SIG-M5 treated with dmso at 0.1 percent for 504 hours (cell line): ENCODE measurements at regions not wholly inside any gene's neighbourhood (a gene's known extent, or its start where the extent isn't known, plus 50 kb on each side); places are given as distances from the start of the nearest gene placed in this dataset.

Source experiments
- DNase-seq: peaks from one replicate; lab custom pipeline; 2025; ENCODE audit not compliant: unreplicated experiment; lab: John Stamatoyannopoulos, UW

DNA sequence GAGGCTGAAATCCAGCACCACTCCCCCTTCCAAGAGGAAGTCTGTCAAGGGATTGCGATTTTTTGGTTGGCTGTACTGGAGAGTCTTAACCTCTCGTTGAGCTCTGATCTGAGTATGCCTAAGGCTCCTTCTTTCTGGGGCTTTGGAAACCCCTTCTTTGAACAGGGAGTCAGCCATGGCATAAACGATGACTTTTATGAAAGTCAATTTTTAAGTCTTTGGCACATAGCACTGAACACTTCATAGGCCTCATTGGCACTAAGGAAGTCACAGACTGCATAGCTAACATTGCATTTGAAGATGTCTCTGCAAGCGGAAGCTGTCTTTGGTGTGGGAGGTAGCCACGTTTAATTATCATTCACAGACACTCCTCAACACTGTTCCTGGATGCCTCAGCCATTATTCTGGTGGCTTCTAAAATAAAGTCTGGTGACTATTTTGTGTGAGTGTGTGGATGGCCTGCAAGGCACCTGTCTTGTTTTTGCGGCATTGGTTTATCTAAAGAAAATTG, 148.2 kb upstream of the NCK2 start:
- no peak for DNase-seq

DNA sequence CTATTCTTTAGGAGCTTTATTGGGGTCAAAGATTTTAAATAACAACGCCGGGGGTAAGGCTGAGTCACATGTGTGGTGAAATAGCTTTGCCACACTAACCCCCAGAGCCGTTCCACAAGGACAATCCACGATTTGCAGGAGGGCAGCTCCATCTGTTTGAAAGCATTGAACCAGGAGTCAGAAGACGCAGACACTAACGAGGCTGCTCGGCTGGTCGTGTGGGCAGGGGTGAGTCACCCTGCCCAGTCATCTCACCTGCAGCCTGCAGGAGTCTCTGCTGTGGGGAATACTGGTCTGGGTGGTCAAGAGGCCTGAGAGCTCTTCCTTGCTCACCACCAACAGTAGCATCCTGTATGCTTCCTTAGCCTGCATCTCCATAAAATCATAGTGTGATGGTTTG, 149.2 kb upstream of the NCK2 start:
- DNase-seq, result no peak

DNA sequence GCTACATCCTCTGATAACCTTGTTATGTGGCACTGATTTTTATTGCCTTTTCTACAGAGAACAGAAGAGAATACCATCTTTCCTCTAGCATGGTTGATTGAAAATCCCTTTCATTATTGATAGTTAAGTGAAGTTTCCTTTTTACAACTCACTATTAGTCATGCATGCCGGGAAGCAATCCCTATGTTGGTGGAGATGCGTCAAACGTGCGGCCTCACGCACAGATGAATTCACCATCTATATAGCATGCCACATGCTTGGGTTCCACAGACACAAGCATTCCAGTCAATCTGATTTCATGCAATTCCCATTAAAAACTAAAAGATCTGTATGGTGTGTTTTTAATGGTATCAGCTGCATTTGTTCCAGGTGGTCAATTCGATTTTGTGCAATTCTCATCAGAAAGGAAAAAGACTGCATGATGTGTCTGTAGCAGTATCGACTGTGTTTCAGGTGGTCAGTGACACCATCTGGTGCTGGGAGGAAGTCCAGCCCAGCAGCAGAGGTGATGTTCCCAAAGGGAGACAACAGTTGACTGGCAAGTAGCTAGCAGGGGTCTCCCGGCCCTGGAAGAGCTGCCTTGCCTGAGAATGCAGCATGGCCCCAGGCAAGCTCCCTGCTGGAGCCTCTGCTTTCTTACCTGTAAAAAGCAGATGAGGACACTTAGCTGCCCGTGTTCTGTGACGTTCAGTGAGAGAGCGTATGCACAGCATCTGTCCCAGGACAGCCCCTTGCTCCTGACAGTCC, 151.3 kb upstream of the NCK2 start:
- DNase-seq, result no peak

DNA sequence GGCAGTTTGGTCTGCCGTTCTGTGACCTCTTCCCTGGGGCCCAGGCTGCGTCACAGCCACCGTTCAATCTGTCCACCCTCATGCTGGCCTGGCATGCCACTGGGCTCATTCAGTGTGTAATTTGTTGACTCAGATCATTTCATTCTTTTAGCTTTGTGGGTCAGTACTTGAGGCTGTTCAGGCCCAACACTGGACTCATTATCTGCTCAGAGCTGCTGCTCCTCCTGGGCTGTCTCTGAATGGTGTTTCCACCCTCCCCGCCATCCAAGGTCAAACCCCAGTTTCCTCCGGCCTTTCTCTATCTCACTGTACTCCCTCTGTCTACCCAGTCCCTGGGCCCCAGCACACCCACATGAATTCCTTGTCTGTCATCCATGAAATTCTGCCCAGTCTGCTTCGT, 152.4 kb upstream of the NCK2 start:
- no peak for DNase-seq

DNA sequence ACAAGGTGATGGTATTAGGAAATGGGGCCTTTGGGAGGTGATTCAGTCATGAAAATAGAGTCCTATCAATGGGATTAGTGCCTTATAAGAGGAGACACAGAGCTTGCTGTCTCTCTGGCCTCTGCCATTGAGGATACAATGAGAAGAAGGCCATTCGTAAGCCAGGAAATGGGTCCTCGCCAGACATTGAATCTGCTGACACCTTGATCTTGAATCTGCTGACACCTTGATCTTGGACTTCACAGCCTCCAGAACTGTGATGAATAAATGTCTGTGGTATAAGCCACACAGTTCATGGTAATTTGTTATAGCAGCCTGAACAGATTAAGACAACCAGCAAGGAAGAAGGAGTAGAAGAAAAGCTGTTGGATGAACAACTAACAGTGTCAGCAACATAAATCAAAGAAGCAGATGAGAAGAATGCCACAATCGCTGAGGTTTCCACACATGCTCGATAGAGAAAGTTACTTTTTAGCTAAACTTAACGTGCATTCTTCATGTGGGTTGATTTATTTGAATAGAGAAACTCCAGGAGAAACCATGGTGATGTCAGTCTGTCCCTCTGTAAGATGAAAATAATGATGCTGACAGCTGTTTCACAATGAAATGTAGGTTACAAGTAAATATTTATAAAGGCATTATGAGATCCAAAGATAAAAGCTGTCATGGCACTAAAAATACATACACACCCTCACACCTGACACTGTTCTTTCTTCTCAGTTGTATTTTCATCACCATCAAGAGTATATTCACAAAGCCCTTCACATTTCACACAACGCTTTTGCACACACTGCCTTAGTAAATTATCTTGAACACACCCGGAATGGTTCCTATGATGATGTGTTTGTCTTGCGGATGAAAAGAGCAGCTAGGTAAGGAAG, 153.7 kb upstream of the NCK2 start:
- DNase-seq, result no peak

DNA sequence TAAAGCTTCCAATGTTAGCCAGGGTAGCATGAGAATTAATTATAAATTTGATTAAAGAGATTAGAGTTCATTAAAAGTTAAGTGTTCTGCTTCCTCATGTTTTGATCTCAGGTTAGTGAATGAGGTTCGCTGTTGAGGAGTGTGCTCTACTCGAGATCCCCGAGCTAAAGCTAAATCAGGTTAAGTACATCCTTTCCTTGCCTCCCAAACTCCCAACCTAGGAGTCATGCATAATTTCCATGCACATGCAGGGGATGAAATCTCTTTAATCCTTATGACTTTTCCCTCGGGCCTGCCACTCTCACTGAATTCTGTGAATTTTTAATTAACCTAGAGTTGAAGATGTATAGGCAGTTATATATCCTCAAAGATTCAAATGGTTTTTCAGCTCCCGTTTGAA, 156.1 kb upstream of the NCK2 start:
- DNase-seq, result no peak

DNA sequence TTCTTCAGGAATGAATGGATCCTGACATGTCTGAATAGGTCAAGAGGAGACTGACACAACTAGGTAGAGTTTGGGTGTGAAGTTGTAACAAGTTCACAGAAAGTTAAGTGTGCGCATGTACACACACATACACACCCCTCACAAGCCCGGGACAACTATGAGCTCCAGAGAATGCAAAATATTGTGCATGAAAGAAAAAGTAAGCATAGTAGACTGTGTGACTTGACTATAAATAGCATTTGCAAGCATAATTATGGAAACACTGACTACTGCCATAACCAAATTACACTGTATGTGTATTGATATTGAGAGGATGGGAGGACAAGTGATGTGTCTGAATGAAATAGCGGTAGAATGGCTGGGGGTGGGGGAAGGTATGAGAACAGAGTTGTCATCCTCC, 157.1 kb upstream of the NCK2 start:
- DNase-seq, result no peak

DNA sequence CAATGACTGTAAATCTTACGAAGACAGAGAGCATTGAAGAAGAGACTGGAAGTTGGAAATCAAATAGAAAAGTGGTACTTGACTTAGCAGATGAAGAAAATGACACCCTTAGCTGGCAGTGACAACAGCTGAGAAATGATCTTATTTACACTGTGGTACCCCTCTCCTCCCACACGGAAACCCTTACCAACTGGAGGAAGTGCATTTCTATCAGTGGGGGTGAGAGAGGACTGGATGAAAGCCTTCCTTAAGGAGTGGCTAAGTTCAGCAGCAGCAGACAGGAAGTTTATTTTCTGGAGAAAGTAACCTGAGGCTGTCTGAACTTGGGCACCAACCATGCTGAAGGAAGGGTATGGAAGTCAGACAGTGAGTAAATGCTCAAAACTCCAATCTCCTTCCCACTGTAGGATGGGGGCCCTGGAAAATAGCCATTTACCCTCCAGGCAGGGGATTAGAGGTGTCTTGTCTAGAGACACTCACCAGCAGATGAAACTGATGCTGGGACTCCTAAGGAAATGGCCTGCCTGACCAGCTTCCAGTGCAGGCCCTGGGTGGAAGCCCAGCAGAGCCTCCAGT, 160.2 kb upstream of the NCK2 start:
- no peak for DNase-seq

DNA sequence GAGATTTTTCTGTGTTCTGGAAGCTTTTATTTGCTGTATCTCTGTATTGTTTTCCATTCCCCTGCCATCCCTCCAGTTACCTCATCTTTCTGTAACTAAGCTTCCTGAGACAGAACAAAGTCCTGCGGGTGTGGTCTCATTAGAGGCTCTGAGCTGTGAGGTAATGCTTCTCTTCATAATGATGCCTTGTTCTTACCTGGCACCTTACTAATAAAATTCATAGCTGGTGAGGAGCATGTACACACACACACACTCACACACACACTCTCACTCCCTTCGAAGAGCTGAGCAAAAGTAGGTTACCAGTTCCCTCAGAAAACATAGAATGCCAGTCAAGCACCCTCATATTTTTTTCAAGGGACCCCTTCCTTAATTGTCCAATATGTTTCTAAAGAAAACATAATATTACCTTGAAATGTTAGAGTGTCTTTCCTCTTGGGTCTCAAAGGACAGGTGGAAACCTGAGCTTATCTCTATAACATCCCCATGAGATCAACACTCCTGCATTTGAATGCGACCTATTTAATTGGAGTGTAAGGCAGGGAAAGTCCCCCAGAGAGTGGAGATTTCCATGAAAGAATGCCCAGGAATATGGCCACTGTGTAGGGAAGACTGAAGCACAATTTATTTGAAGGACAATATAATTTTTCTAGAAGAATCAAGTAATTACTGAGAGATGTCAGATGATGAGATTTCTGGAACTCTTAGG, 161.6 kb upstream of the NCK2 start:
- no peak for DNase-seq

DNA sequence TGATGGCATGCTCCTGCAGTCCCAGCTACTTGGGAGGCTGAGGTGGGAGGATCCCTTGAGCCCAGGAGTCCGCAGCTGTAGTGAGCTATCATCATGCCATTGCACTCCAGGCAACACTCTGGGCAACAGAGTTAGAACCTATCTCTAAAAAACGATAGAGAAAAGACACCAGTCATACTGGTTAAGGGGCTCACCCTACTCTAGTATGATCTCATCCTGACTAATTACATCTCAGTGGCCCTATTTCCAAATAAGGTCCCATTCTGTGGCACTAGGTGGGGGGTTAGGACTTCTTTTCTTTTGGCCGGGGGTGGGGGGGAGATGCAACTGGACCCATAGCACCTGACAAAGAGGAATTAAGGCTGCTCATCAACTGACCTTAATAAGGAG, 163.2 kb upstream of the NCK2 start:
- no peak for DNase-seq

DNA sequence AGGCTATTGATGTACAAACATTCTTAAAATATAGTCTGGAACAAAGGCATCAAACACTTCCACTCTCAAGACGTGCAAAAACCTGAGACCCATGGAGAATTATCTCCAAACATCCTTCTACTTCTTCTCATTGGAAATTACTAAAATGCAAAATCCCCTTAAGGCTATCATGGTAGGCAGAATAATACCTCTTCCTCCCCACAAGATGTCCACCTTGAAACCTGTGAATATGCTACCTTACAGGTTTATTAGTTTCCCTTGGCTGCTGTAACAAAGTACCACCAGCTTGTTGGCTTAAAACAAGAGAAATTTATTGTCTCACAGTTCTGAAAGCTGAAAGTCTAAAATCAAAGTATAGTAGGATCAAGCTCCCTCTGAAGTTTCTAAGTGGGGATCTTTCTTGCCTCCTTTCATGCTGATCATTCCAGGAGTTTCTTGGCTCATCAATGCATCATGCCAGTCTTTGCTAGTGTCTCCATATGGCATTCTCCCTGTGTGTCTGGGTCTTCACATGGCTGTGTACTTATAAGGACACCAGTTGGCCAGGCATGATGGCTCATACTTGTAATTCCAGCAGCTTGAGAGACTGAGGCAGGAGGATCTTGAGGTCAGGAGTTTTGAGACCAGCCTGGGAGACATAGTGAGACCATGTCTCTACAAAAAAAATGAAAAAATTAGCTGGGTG, 163.7 kb upstream of the NCK2 start:
- DNase-seq, result no peak

DNA sequence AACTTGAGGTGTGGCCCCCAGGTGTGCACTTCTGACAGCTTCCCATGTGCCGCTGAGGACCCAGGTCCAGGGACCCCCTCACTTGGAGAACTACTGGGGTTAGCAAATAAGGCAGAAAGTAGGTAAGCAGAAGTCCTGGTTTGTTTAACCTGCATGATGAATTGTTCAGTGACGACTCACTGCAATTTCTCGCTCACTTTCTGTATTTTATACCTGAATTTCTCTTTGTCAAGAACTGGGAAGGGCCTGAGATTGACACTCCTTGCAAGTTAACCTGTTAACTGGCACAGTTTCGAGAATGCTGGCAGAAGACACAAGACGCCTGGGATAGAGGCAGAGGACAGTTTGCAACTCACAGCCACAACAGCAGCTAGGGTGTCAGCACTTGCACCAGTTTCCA, 164.5 kb upstream of the NCK2 start:
- no peak for DNase-seq

DNA sequence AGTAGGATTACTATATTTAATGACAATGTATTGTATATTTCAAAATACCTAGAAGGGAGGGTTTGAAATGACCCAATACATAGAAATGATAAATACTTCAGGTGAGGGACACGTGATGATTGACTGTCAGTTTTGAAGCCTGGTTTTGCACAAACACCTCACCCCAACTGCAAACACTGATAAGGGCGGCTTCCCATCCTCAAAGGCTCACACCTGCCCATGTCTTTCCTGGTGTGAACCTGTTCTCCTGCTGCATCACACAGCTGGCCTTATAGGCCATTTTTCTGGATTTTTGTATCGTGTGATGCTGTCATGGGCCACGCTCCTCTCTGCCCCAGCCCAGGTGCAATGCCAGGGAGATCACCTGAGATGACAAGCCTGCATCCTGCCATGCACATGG, 166.5 kb upstream of the NCK2 start:
- DNase-seq, result no peak

DNA sequence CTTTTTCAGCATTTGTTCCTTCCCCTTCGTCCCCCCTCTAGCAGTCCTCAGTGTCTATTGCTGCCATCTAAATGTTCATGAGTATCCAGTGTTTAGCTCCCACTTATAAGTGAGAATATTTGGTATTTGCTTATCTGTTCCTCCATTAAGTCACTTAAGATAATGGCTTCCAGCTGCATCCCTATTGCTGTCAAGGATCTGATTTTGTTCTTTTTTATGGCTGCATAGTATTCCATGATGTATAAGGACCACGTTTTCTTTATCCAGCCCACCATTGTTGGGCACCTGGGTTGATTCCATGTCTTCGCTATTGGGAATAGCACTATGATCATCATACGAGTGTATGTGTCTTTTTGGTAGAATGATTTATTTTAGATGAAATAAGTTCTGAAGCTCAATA, 166.9 kb upstream of the NCK2 start:
- no peak for DNase-seq

DNA sequence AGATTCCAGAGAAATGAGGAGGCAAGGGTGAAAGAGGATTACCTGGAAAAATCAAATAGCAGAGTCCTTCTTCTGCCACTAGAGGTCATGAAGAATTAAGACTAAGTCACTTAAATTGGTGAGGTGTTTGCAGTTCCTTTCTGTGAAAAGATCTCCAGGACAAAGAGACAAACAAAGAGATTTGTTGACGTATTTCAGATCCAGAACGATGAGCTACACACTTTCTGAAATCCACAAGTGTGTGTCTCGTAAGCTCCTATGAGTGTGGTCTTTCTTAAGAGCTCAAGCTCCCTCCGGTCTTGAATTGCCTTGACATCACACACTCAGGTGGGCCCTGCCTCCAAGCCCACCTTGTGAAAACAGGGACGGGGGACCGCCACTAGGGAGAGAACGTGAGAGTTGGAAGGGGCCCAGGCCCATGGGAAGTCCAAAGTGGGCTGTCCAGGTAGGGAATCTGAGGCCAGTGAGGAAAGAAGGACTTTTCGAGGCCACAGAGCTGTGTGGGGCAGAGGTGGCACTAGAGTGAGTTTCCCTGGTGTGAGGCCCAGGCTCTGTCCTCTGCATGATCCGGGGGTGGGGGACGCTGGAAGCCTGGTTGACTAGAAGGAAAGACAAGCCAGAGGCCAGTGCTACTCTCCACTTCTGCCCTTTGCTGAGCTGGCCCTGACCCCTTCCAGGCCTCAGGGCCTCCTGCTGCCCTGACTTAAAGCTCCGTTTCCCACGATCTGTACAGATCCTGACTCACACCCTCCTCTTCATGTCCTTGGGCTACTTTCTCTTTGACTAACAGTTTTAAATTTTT, 168.1 kb upstream of the NCK2 start:
- DNase-seq, result peak; percentile 48

DNA sequence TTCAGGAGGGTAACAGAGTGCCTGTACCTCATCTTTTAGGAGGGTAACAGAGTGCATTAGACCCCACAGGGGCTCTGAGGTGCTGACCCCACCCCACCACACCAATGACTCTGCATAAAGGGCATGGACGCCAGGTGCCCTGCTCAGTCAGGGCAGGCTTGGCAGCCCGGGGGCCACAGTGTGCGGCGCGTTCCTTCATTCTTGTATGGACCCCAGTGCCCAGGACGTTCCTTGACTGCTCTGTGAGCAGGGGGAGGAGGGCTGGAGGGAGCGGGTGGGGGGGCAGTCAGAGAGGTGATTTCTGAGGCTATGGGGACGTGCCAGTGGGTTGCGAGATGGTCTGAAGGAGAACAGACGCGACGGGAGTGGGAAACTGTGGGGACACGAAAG, 168.7 kb upstream of the NCK2 start:
- DNase-seq, result no peak

DNA sequence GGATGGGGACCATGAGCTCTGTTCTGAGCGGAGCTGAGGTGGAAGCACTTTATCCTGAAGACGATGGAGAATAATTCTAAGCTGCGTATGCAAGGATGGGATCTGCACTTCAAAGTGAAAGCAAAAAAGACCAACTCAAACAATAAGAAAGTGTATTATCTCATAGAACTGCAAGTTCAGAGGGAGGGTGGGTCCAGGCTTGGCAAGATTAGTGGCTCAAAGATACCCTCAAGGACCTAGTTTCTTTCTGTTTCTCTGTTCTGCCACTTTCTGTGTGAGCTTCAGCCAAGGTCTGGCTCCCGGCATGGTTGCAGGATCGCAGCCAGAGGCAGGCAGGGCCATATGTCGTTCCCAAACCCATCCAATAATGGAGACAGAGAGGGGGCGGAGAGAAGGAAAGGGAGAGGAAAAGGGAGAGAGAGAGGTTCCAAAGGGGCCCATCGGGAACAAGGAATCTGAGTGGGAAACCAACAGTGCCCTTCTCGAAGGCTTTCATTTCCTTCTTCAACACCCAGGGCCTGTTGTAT, 169.2 kb upstream of the NCK2 start:
- DNase-seq, result no peak

DNA sequence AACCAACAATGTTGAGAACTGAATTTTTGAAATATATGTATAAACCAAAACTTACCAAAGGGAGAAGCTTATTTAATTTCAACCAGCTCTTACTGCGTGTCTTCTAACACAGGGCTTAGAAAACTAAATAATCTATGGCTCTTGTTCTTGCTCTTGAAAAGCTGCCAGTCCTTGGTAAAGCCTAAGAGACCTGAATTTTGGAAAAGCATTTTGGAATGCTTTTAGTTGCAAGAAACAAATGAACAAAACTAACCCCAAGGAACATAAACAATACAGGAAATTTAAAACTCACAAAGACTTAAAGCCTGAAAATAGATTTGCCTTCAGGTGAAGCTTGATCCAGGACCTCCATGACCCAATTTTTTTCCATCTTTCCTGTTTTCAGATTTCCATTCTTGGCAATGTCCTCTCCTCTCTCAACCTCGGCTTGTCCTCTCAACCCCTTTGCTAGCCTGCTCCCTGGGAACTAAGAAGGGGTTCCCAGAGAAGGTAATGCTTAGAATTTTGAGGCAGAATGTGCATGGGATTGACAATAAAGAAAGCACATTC, 169.8 kb upstream of the NCK2 start:
- no peak for DNase-seq

DNA sequence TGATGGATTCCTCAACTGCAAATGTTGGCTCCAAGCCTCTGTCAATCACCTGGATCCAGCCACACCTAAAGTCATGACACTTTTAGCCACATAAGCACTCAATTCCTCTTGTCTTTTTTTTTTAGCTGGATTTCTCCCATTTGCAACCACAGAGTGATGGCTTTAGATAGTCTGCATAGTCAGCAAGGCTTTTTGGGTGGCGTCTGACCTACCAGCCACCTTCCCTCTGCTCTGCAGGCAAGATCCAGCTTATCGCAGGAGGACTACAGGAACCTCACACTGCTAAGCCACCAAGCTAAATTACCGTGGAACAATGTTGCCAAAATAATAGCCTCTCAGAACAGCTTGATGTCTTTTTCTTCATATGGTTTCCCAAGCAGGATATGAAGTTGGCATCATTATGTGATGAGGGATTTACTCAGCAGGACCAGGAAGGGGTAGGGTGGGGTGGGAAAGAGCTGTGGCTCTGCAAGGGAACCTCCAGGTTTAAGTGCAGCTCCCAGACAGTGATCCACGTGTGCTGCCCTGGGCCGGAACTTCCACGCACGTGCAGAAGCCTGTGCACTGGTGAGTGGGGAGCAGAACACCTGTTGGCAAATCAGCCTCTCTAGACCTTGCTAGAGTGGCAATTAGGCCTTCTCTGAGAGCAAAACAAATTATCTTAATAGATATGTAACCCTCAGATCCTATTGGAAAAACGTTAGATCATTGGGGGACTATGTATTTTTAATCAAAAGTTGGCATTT, 170.6 kb upstream of the NCK2 start:
- no peak for DNase-seq
